ENCODE measurements at regions not wholly inside any gene's neighbourhood (a gene's known extent, or its start where the extent isn't known, plus 50 kb on each side); places are given as distances from the start of the nearest gene placed in this dataset.
"Not testable (repeated sequence)": the region's sequence is repeated elsewhere in the genome, so short reads cannot be mapped to it uniquely, and the experiment has no call there.

- Mint-ChIP-seq H3K27ac (no peak overlapping the region), H3K9me3 (peaks cover 0 to 21% (median 4%) of the 10 kb centered on the region in 3 donors), H3K4me1 (peaks cover 9 to 16% (median 14%) of the 10 kb centered on the region in 3 donors), H3K27me3 (peaks cover 3% of the 10 kb centered on the region), H3K36me3 (no peaks in the 10 kb centered on the region), H3K4me3 (no peak overlapping the region)
Measured at GRCh38 chr20:1752045-1752444, 94.5 kb upstream of the SIRPG start.

GRCh38 chr20:1748777-1749176, 91.2 kb upstream of the SIRPG start:
- Mint-ChIP-seq H3K4me1 (peaks cover 1 to 5% (median 1%) of the 10 kb centered on the region in 3 donors), H3K27me3 (peaks cover 1% of the 10 kb centered on the region), H3K36me3 (no peaks in the 10 kb centered on the region), H3K9me3 (peaks cover 0 to 21% (median 4%) of the 10 kb centered on the region in 3 donors), H3K4me3 (no peak overlapping the region), H3K27ac (no peak overlapping the region)

- Mint-ChIP-seq H3K4me3 (no peak overlapping the region), H3K36me3 (no peaks in the 10 kb centered on the region), H3K4me1 (peaks cover 0 to 4% (median 0%) of the 10 kb centered on the region in 3 donors), H3K27ac (no peak overlapping the region), H3K27me3 (peaks cover 1% of the 10 kb centered on the region), H3K9me3 (peaks cover 0 to 21% (median 4%) of the 10 kb centered on the region in 3 donors)
Measured at GRCh38 chr20:1747953-1748577, 90.5 kb upstream of the SIRPG start.

- H3K27ac Mint-ChIP-seq, H3K9me3 Mint-ChIP-seq, H3K36me3 Mint-ChIP-seq, H3K4me1 Mint-ChIP-seq, H3K27me3 Mint-ChIP-seq, H3K4me3 Mint-ChIP-seq: not testable (repeated sequence)
Measured at GRCh38 chr20:1742049-1742434, 84.5 kb upstream of the SIRPG start.

GRCh38 chr20:1741309-1742048, 83.9 kb upstream of the SIRPG start:
- no peaks in the 10 kb centered on the region for H3K36me3 Mint-ChIP-seq
- H3K4me1 Mint-ChIP-seq: peaks cover 5% of the 10 kb centered on the region in 3 donors
- H3K4me3 Mint-ChIP-seq: peak overlapping the region in 1 of 4 donors; percentile 13
- peaks cover 2% of the 10 kb centered on the region for H3K27me3 Mint-ChIP-seq
- H3K9me3 Mint-ChIP-seq: no peaks in the 10 kb centered on the region
- no peak overlapping the region for H3K27ac Mint-ChIP-seq

GRCh38 chr20:1737134-1737533, 79.6 kb upstream of the SIRPG start:
- Mint-ChIP-seq H3K27me3 (peaks cover 10% of the 10 kb centered on the region), H3K4me1 (peaks cover 10 to 27% (median 21%) of the 10 kb centered on the region in 3 donors), H3K4me3 (no peak overlapping the region), H3K36me3 (no peaks in the 10 kb centered on the region), H3K9me3 (no peaks in the 10 kb centered on the region), H3K27ac (no peak overlapping the region)

- no peak overlapping the region for H3K27ac Mint-ChIP-seq
- peaks cover 16 to 34% (median 30%) of the 10 kb centered on the region in 3 donors for H3K4me1 Mint-ChIP-seq
- H3K4me3 Mint-ChIP-seq: no peak overlapping the region
- H3K9me3 Mint-ChIP-seq: no peaks in the 10 kb centered on the region
- H3K27me3 Mint-ChIP-seq: peaks cover 8% of the 10 kb centered on the region
- no peaks in the 10 kb centered on the region for H3K36me3 Mint-ChIP-seq
Measured at GRCh38 chr20:1735417-1736089, 78.0 kb upstream of the SIRPG start.

- Mint-ChIP-seq H3K4me1 (peaks cover 16 to 34% (median 30%) of the 10 kb centered on the region in 3 donors), H3K36me3 (no peaks in the 10 kb centered on the region), H3K27ac (no peak overlapping the region), H3K27me3 (peaks cover 8% of the 10 kb centered on the region), H3K4me3 (no peak overlapping the region), H3K9me3 (no peaks in the 10 kb centered on the region)
Measured at GRCh38 chr20:1734269-1734858, 76.8 kb upstream of the SIRPG start.

- H3K27me3 Mint-ChIP-seq, H3K9me3 Mint-ChIP-seq, H3K36me3 Mint-ChIP-seq: not testable (repeated sequence)
- Mint-ChIP-seq H3K27ac (peak overlapping the region; percentile 7 to 50 (median 36)), H3K4me1 (peaks cover 14 to 34% (median 30%) of the 10 kb centered on the region in 3 donors), H3K4me3 (peak overlapping the region; percentile 2 to 90 (median 51))
Measured at GRCh38 chr20:1731828-1732375, 74.3 kb upstream of the SIRPG start.

- peak overlapping the region; percentile 7 to 36 (median 20) for H3K27ac Mint-ChIP-seq
- H3K4me1 Mint-ChIP-seq: peaks cover 14 to 34% (median 30%) of the 10 kb centered on the region in 3 donors
- H3K4me3 Mint-ChIP-seq: peak overlapping the region; percentile 2 to 90 (median 51)
- not testable (repeated sequence) for H3K36me3 Mint-ChIP-seq, H3K27me3 Mint-ChIP-seq, H3K9me3 Mint-ChIP-seq
Measured at GRCh38 chr20:1730981-1731711, 73.6 kb upstream of the SIRPG start.

GRCh38 chr20:1727303-1727702, 69.7 kb upstream of the SIRPG start:
- H3K4me3 Mint-ChIP-seq: not testable (repeated sequence)

GRCh38 chr20:1724901-1725300, 67.3 kb upstream of the SIRPG start:
- Mint-ChIP-seq H3K9me3 (peaks cover 6 to 7% (median 7%) of the 10 kb centered on the region in 3 donors), H3K27ac (no peak overlapping the region), H3K4me3 (peak overlapping the region in 1 of 4 donors; percentile 9), H3K4me1 (peaks cover 9 to 19% (median 14%) of the 10 kb centered on the region in 3 donors), H3K36me3 (peaks cover 2% of the 10 kb centered on the region), H3K27me3 (no peaks in the 10 kb centered on the region)

More at GRCh38 chr20:1727303-1727702, 69.7 kb upstream of the SIRPG start:
- H3K27ac Mint-ChIP-seq, H3K36me3 Mint-ChIP-seq, H3K9me3 Mint-ChIP-seq, H3K27me3 Mint-ChIP-seq: not testable (repeated sequence)
- peaks cover 12 to 22% (median 19%) of the 10 kb centered on the region in 3 donors for H3K4me1 Mint-ChIP-seq

- H3K4me1 Mint-ChIP-seq: peaks cover 9 to 20% (median 14%) of the 10 kb centered on the region in 3 donors
Measured at GRCh38 chr20:1722513-1723050, 65.0 kb upstream of the SIRPG start.

More at GRCh38 chr20:1722513-1723050, 65.0 kb upstream of the SIRPG start:
- H3K4me3 Mint-ChIP-seq: peak overlapping the region in 1 of 4 donors; percentile 86
- peaks cover 6 to 7% (median 7%) of the 10 kb centered on the region in 3 donors for H3K9me3 Mint-ChIP-seq
- H3K27me3 Mint-ChIP-seq: no peaks in the 10 kb centered on the region
- H3K36me3 Mint-ChIP-seq: peaks cover 2% of the 10 kb centered on the region
- peak overlapping the region in 2 of 3 donors; percentile 17 to 88 for H3K27ac Mint-ChIP-seq
